ENCODE measurements at regions not wholly inside any gene's neighbourhood (a gene's known extent, or its start where the extent isn't known, plus 50 kb on each side); places are given as distances from the start of the nearest gene placed in this dataset.

- Histone ChIP-seq H3K4me1 (peaks cover 0 to 27% (median 19%) of the 10 kb centered on the region in 4 donors), H3K4me3 (no peak overlapping the region), H3K27ac (no peak overlapping the region), H3K9me3 (peaks cover 0 to 2% (median under 1%) of the 10 kb centered on the region in 4 donors), H3K27me3 (no peaks in the 10 kb centered on the region), H3K36me3 (no peaks in the 10 kb centered on the region)
- intact Hi-C loops (cut with DNase I), result no loop called here
- TF ChIP-seq EP300 (IDR thresholded peaks at IDR 0.05) (no peak), POLR2A (IDR thresholded peaks at IDR 0.05) (no peak)
- 24 to 69% methylated on average over 3 of the region's 3 CpGs for WGBS, 2 donors
- DNase-seq, result no peak
These were observed 104.8 kb upstream of the RAD23B start for GRCh38 chr9:107178293-107178692.

DNA sequence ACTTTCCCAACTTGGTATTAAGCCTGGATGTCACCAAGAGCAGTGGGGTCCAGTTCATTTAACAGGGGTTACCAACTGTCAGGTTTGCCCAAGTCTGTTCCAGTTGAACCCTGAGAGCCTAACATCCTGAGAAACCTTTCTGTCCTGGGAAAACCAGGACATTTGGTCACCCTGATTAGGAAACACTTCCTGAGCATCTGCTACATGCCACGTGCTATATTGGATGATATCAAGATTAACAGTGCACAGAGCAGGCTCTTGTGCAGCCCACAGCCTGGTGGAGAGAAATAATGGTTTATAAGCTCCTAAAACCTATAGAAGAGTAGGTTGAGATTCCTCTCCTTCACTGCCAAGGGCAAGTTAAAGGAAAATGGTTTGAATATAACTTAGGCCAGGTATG lies 102.9 kb upstream of the RAD23B start:
- DNase-seq, result no peak
- no peak for TF ChIP-seq POLR2AphosphoS5 (IDR thresholded peaks at IDR 0.05)
- TF ChIP-seq, protein P1, sequence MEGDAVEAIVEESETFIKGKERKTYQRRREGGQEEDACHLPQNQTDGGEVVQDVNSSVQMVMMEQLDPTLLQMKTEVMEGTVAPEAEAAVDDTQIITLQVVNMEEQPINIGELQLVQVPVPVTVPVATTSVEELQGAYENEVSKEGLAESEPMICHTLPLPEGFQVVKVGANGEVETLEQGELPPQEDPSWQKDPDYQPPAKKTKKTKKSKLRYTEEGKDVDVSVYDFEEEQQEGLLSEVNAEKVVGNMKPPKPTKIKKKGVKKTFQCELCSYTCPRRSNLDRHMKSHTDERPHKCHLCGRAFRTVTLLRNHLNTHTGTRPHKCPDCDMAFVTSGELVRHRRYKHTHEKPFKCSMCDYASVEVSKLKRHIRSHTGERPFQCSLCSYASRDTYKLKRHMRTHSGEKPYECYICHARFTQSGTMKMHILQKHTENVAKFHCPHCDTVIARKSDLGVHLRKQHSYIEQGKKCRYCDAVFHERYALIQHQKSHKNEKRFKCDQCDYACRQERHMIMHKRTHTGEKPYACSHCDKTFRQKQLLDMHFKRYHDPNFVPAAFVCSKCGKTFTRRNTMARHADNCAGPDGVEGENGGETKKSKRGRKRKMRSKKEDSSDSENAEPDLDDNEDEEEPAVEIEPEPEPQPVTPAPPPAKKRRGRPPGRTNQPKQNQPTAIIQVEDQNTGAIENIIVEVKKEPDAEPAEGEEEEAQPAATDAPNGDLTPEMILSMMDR (IDR thresholded peaks at IDR 0.05), result no peak
- TF ChIP-seq EP300 (IDR thresholded peaks at IDR 0.05), result no peak
- TF ChIP-seq POLR2A (IDR thresholded peaks at IDR 0.05), result no peak
- Histone ChIP-seq H3K4me3 (no peak overlapping the region), H3K27me3 (no peaks in the 10 kb centered on the region), H3K36me3 (no peaks in the 10 kb centered on the region), H3K4me1 (peaks cover 0 to 22% (median 18%) of the 10 kb centered on the region in 4 donors), H3K9me3 (peaks cover 0 to 7% (median under 1%) of the 10 kb centered on the region in 4 donors), H3K27ac (no peak overlapping the region)
- 73 to 75% methylated on average over 1 of the region's 1 CpG for WGBS, 2 donors
- intact Hi-C loops (cut with DNase I), result no loop called here

DNA sequence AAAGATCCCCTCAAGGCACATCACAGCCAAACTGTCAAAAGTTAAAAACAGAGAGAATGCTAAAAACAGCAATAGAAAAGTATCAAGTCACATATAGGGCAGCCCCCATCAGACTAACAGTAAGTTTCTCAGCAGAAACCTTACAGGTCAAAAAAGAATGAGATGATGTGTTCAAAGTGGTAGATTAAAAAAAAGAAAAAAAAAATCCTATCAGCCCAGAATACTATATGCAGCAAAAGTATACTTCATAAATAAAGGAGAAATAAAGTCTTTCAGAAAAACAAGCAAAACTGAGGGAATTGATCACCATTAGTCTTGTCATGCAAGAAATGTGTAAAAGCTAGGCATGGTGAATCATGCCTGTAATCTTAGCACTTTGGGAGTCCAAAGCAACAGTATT lies 99.9 kb upstream of the RAD23B start:
- peaks cover 0 to 7% (median under 1%) of the 10 kb centered on the region in 4 donors for H3K9me3 ChIP-seq
- H3K27ac ChIP-seq, result no peak overlapping the region
- DNase-seq, result no peak
- H3K27me3 ChIP-seq, result no peaks in the 10 kb centered on the region
- no peak overlapping the region for H3K4me3 ChIP-seq
- H3K4me1 ChIP-seq, result no peaks in the 10 kb centered on the region
- H3K36me3 ChIP-seq, result no peaks in the 10 kb centered on the region
- no peak for TF ChIP-seq POLR2AphosphoS5 (IDR thresholded peaks at IDR 0.05)
- intact Hi-C loops (cut with DNase I), result no loop called here

GRCh38 chr9:107188376-107188775 lies 94.7 kb upstream of the RAD23B start:
- peaks cover 0 to 6% (median 0%) of the 10 kb centered on the region in 4 donors for H3K9me3 ChIP-seq
- TF ChIP-seq POLR2A (IDR thresholded peaks at IDR 0.05), result no peak
- TF ChIP-seq, protein P1 (IDR thresholded peaks at IDR 0.05), result no peak
- no peak for TF ChIP-seq EP300 (IDR thresholded peaks at IDR 0.05)
- no peak for TF ChIP-seq POLR2AphosphoS5 (IDR thresholded peaks at IDR 0.05)
- DNase-seq, result no peak
- no peaks in the 10 kb centered on the region for H3K27me3 ChIP-seq
- H3K4me1 ChIP-seq, result no peaks in the 10 kb centered on the region
- 85 to 90% methylated on average over 1 of the region's 1 CpG for WGBS, 2 donors
- intact Hi-C loops (cut with DNase I), result no loop called here
- no peak overlapping the region for H3K4me3 ChIP-seq
- H3K36me3 ChIP-seq, result no peaks in the 10 kb centered on the region
- H3K27ac ChIP-seq, result no peak overlapping the region

- WGBS, 2 donors, result 21 to 52% methylated on average over 3 of the region's 3 CpGs
- no peak for TF ChIP-seq POLR2A (IDR thresholded peaks at IDR 0.05)
- no peak for TF ChIP-seq EP300 (IDR thresholded peaks at IDR 0.05)
- TF ChIP-seq, protein P1 (IDR thresholded peaks at IDR 0.05), result no peak
- TF ChIP-seq POLR2AphosphoS5 (IDR thresholded peaks at IDR 0.05), result no peak
- no peak for DNase-seq
These were observed 92.8 kb upstream of the RAD23B start for GRCh38 chr9:107190061-107190935.

More at GRCh38 chr9:107190061-107190935, 92.8 kb upstream of the RAD23B start:
- no peak overlapping the region for H3K27ac ChIP-seq
- no peaks in the 10 kb centered on the region for H3K36me3 ChIP-seq
- H3K9me3 ChIP-seq, result no peaks in the 10 kb centered on the region
- H3K27me3 ChIP-seq, result no peaks in the 10 kb centered on the region
- H3K4me3 ChIP-seq, result no peak overlapping the region
- H3K4me1 ChIP-seq, result no peaks in the 10 kb centered on the region
- intact Hi-C loops (cut with DNase I), result no loop called here

Data from sigmoid colon (tissue), 6 donors.